ENCODE measurements at regions not wholly inside any gene's neighbourhood (a gene's known extent, or its start where the extent isn't known, plus 50 kb on each side); places are given as distances from the start of the nearest gene placed in this dataset.

GRCh38 chr4:136831553-136831952, 700.7 kb downstream of the PCDH18 start:
- no peak for DNase-seq

GRCh38 chr4:136829280-136829679, 703.0 kb downstream of the PCDH18 start:
- DNase-seq = peak; percentile 5

- DNase-seq = no peak
Observed at GRCh38 chr4:136823020-136823419, 709.3 kb downstream of the PCDH18 start.

- no peak for DNase-seq
Observed at GRCh38 chr4:136818811-136819330, 713.4 kb downstream of the PCDH18 start.

GRCh38 chr4:136812100-136812880, 720.0 kb downstream of the PCDH18 start:
- no peak for DNase-seq

- no peak for DNase-seq
Observed at GRCh38 chr4:136811496-136812077, 720.7 kb downstream of the PCDH18 start.

GRCh38 chr4:136810626-136811025, 721.7 kb downstream of the PCDH18 start:
- no peak for DNase-seq

GRCh38 chr4:136806844-136807243, 725.5 kb downstream of the PCDH18 start:
- DNase-seq = no peak

GRCh38 chr4:136805617-136806016, 726.7 kb downstream of the PCDH18 start:
- no peak for DNase-seq

GRCh38 chr4:136803433-136803832, 728.9 kb downstream of the PCDH18 start:
- no peak for DNase-seq

- no peak for DNase-seq
Observed at GRCh38 chr4:136800248-136800647, 732.0 kb downstream of the PCDH18 start.

GRCh38 chr4:136796953-136797352, 735.3 kb downstream of the PCDH18 start:
- DNase-seq = no peak

- no peak for DNase-seq
Observed at GRCh38 chr4:136793848-136794247, 738.4 kb downstream of the PCDH18 start.

GRCh38 chr4:136784326-136784725, 748.0 kb downstream of the PCDH18 start:
- DNase-seq = peak; percentile 5

- no peak for DNase-seq
Observed at GRCh38 chr4:136769717-136770116, 762.6 kb downstream of the PCDH18 start.

- peak; percentile 43 for DNase-seq
Observed at GRCh38 chr4:136768925-136769275, 763.4 kb downstream of the PCDH18 start.

GRCh38 chr4:136768213-136768924, 763.9 kb downstream of the PCDH18 start:
- peak; percentile 11 for DNase-seq

- DNase-seq = no peak
Observed at GRCh38 chr4:136763919-136764318, 768.4 kb downstream of the PCDH18 start.

- no peak for DNase-seq
Observed at GRCh38 chr4:136755531-136755916, 776.8 kb downstream of the PCDH18 start.

GRCh38 chr4:136754810-136755530, 777.3 kb downstream of the PCDH18 start:
- no peak for DNase-seq

GRCh38 chr4:136751556-136751955, 780.7 kb downstream of the PCDH18 start:
- no peak for DNase-seq

- DNase-seq = no peak
Observed at GRCh38 chr4:136750897-136751296, 781.4 kb downstream of the PCDH18 start.

GRCh38 chr4:136749989-136750388, 782.3 kb downstream of the PCDH18 start:
- DNase-seq = no peak

Measured in eye (tissue), 1 donor.